ENCODE measurements at regions not wholly inside any gene's neighbourhood (a gene's known extent, or its start where the extent isn't known, plus 50 kb on each side); places are given as distances from the start of the nearest gene placed in this dataset.

- Histone ChIP-seq H3K36me3 (ENCODE audit: control insufficient read depth in 1 of 2, insufficient read depth in 2 of 2, low read length in 2 of 2) (no peaks in the 10 kb centered on the region), H3K9me2 (ENCODE audit: insufficient read depth) (no peaks in the 10 kb centered on the region), H4K20me1 (ENCODE audit: insufficient read depth) (no peaks in the 10 kb centered on the region), H3K4me1 (ENCODE audit: control insufficient read depth in 1 of 2, insufficient read depth in 2 of 2, low read length in 2 of 2) (no peaks in the 10 kb centered on the region), H3K27me3 (ENCODE audit: insufficient read depth, low read length) (peaks cover 8% of the 10 kb centered on the region; the same call in 1 of the 2 replicates), H3K9ac (ENCODE audit: low read length) (no peak overlapping the region), H3K4me3 (replicated peaks in 1 of 2; ENCODE audit: low read depth in 1 of 2, low read length in 2 of 2) (no peak overlapping the region), H3K27ac (ENCODE audit: low read depth, low read length) (no peak overlapping the region), H3K79me2 (ENCODE audit: insufficient read depth, low read length) (no peaks in the 10 kb centered on the region), H2AFZ (ENCODE audit: low read depth, low read length, poor library complexity, severe bottlenecking) (no peak overlapping the region), H3K9me3 (ENCODE audit: control insufficient read depth in 1 of 2, insufficient read depth in 1 of 2, low read depth in 1 of 2, low read length in 2 of 2) (no peaks in the 10 kb centered on the region), H3K4me2 (ENCODE audit: low read length) (no peak overlapping the region)
- CTCF ChIA-PET, result no interaction called here
- TF ChIP-seq ELF1 (IDR thresholded peaks at IDR 0.05; ENCODE audit: borderline replicate concordance, low read depth) (no peak), RAD21 (IDR thresholded peaks at IDR 0.05; ENCODE audit: low read depth) (no peak), MAX (IDR thresholded peaks at IDR 0.05) (no peak), ATF3 (IDR thresholded peaks at IDR 0.05) (no peak), SIN3A (IDR thresholded peaks at IDR 0.05; ENCODE audit: low read depth) (no peak), TCF7L2 (IDR thresholded peaks at IDR 0.05; ENCODE audit: borderline replicate concordance, extremely low read depth, insufficient read depth, insufficient read length) (no peak), CTCF (IDR thresholded peaks at IDR 0.05 in 2 of 3, conservative IDR thresholded peaks at IDR 0.05 in 1 of 3; ENCODE audit: borderline replicate concordance in 1 of 3, insufficient read depth in 1 of 3, low read depth in 2 of 3, low read length in 2 of 3) (no peak), ZNF274 (IDR thresholded peaks at IDR 0.05; ENCODE audit: low read depth, low read length) (no peak)
- DNase-seq (ENCODE audit: low read depth, low spot score) (no peak), ATAC-seq (no peak)
- intact Hi-C loops (cut with micrococcal nuclease), result no loop called here
- no TSS peak for BruUV-seq (replicated peaks)
- POLR2A ChIA-PET, result no interaction called here
- RAD21 ChIA-PET (ENCODE audit: low non-redundant PET in 1 of 2, low total read pairs in 2 of 2, uncharacterized antibody in 2 of 2, unreplicated experiment in 2 of 2), result no interaction called here
These were observed 121.8 kb upstream of the POU2AF2 start for GRCh38 chr11:111123463-111124398.
